Central memory CD8-positive, alpha-beta T cell (primary cell): ENCODE measurements at regions not wholly inside any gene's neighbourhood (a gene's known extent, or its start where the extent isn't known, plus 50 kb on each side); places are given as distances from the start of the nearest gene placed in this dataset.

Source experiments
- ATAC-seq: fragments of 150-1000 bp; cut with Tn5 transposase; replicated peaks from 2 replicates; pipeline ENCODE4 v1.10.0; 2022; ENCODE audit warnings: mild to moderate bottlenecking, moderate FRiP score, moderate number of reproducible peaks; ENCODE audit not compliant: poor library complexity, severe bottlenecking; ENCODE audit errors: extremely low read depth
- DNase-seq, 2 donors: peaks; one replicate each; pipeline ENCODE4 v3.0.0; 2021; ENCODE audit warnings: low spot score in 2 of 2
- H3K27ac Mint-ChIP-seq: one replicate; pipeline ENCODE4 v1.8.0; 2022; ENCODE audit warnings: low read depth, mild to moderate bottlenecking, moderate library complexity, mixed read lengths
- H3K27me3 Mint-ChIP-seq: one replicate; pipeline ENCODE4 v1.8.0; 2022; ENCODE audit warnings: mixed read lengths
- H3K36me3 Mint-ChIP-seq: one replicate; pipeline ENCODE4 v1.8.0; 2022; ENCODE audit warnings: mild to moderate bottlenecking, moderate library complexity, mixed read lengths; ENCODE audit not compliant: insufficient read depth
- H3K4me1 Mint-ChIP-seq: one replicate; pipeline ENCODE4 v1.8.0; 2022; ENCODE audit warnings: mixed read lengths
- H3K4me3 Mint-ChIP-seq: one replicate; pipeline ENCODE4 v1.8.0; 2022; ENCODE audit warnings: mild to moderate bottlenecking, moderate library complexity, mixed read lengths
- H3K9me3 Mint-ChIP-seq: one replicate; pipeline ENCODE4 v1.8.0; 2022; ENCODE audit warnings: mixed read lengths

DNA sequence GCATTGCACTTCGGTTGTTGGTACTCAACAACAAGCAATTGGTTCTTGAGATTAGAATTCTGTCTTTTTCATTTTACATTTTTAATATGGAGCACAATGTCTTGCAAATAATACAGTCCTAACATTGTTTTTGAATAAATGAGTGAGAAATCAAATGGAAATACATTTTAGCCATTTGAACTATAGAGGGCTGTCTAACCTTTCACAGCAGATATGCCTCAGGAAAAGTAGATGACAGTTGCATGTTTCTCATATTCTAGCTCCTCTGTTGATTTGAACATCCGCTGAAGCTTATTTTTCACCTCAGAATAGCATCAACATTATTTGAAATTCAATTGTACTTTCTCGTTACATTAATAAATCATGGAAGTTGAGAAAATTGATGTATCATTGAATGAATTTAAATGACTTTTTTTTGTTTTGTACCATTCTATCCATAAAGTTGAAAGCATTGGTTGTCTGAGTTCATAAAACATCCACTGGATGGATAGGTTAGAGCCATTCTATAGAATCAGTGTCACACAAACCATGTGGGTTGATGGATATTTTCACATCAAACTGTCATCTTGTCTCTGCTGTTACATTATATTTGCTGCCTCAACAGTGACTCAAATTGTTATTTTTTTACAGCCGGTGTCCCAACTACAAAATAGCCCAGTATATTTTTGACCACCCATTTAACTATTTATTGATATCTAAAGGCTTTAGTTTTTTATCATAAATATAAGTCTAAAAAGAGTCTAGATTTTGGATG is 928.3 kb downstream of the NSUN3 start:
- Mint-ChIP-seq H3K27ac (no peak overlapping the region), H3K4me3 (no peak overlapping the region), H3K27me3 (no peaks in the 10 kb centered on the region), H3K9me3 (peaks cover 8% of the 10 kb centered on the region), H3K4me1 (no peaks in the 10 kb centered on the region), H3K36me3 (no peaks in the 10 kb centered on the region)
- ATAC-seq, result no peak
- no peak for DNase-seq

GRCh38 chr3:94996743-94997142 is 933.9 kb downstream of the NSUN3 start:
- H3K9me3 Mint-ChIP-seq, result peaks cover 8% of the 10 kb centered on the region
- H3K27me3 Mint-ChIP-seq, result no peaks in the 10 kb centered on the region
- no peak overlapping the region for H3K27ac Mint-ChIP-seq
- no peaks in the 10 kb centered on the region for H3K4me1 Mint-ChIP-seq
- DNase-seq (no peak), ATAC-seq (no peak)
- H3K4me3 Mint-ChIP-seq, result no peak overlapping the region
- H3K36me3 Mint-ChIP-seq, result no peaks in the 10 kb centered on the region

GRCh38 chr3:95002438-95003046 is 939.7 kb downstream of the NSUN3 start:
- Mint-ChIP-seq H3K27me3 (no peaks in the 10 kb centered on the region), H3K4me3 (no peak overlapping the region), H3K4me1 (no peaks in the 10 kb centered on the region), H3K9me3 (peaks cover 17% of the 10 kb centered on the region), H3K27ac (no peak overlapping the region), H3K36me3 (no peaks in the 10 kb centered on the region)
- no peak for ATAC-seq
- no peak for DNase-seq

DNA sequence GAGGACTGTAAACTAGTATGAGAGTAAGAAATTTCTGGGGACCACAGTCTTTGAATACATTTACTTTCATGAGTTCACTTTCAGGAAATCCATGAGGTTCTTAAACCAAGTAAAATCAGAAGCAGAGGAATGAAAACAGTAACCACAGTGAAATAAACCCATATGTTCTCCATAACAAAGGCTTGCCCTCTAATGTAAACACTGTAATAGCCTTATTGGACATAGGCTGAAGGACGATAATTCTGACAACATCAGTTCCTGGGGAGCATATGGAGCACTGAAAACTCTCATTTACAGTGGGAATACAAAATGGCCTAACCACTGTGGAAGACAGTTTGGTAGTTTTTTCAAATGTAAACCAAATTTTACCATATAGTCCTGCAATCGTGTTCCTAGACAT is 965.8 kb downstream of the NSUN3 start:
- Mint-ChIP-seq H3K4me3 (no peak overlapping the region), H3K36me3 (no peaks in the 10 kb centered on the region), H3K27ac (no peak overlapping the region), H3K27me3 (no peaks in the 10 kb centered on the region), H3K9me3 (peaks cover 10% of the 10 kb centered on the region), H3K4me1 (no peaks in the 10 kb centered on the region)
- DNase-seq (no peak), ATAC-seq (no peak)

GRCh38 chr3:95029644-95030043 is 966.8 kb downstream of the NSUN3 start:
- DNase-seq (no peak), ATAC-seq (no peak)
- no peak overlapping the region for H3K27ac Mint-ChIP-seq
- H3K27me3 Mint-ChIP-seq, result no peaks in the 10 kb centered on the region
- peaks cover 11% of the 10 kb centered on the region for H3K9me3 Mint-ChIP-seq
- H3K36me3 Mint-ChIP-seq, result no peaks in the 10 kb centered on the region
- no peak overlapping the region for H3K4me3 Mint-ChIP-seq
- no peaks in the 10 kb centered on the region for H3K4me1 Mint-ChIP-seq

- ATAC-seq (no peak), DNase-seq (no peak)
- H3K9me3 Mint-ChIP-seq, result peaks cover 28% of the 10 kb centered on the region
- H3K4me1 Mint-ChIP-seq, result no peaks in the 10 kb centered on the region
- no peaks in the 10 kb centered on the region for H3K27me3 Mint-ChIP-seq
- H3K4me3 Mint-ChIP-seq, result no peak overlapping the region
- peaks cover 3% of the 10 kb centered on the region for H3K36me3 Mint-ChIP-seq
- H3K27ac Mint-ChIP-seq, result no peak overlapping the region
Observed at GRCh38 chr3:95036526-95037021, 973.7 kb downstream of the NSUN3 start.

GRCh38 chr3:95037097-95037496 is 974.2 kb downstream of the NSUN3 start:
- H3K36me3 Mint-ChIP-seq, result peaks cover 3% of the 10 kb centered on the region
- H3K27me3 Mint-ChIP-seq, result no peaks in the 10 kb centered on the region
- ATAC-seq, result no peak
- no peak for DNase-seq
- H3K9me3 Mint-ChIP-seq, result peaks cover 28% of the 10 kb centered on the region
- H3K27ac Mint-ChIP-seq, result no peak overlapping the region
- H3K4me1 Mint-ChIP-seq, result no peaks in the 10 kb centered on the region
- no peak overlapping the region for H3K4me3 Mint-ChIP-seq

DNA sequence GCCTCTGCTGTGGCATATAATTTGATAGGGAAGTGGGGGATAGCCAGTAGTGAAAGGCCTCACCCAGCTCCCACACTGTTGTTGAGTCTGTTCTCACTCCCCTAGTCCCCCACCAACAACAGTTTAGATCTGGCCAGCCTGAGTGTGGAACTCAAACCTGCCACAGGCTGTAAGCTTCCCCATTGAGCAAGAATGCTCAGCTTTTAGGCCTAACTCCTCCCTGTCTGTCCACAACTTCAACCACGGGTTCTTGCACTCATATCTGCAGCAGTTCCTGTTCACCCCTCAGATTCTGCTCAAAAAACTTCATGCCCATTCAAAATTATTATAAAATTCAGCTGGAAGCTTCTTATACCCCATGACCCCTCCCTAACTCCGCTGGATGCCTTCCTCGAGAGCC is 975.1 kb downstream of the NSUN3 start:
- H3K27me3 Mint-ChIP-seq, result no peaks in the 10 kb centered on the region
- H3K9me3 Mint-ChIP-seq, result peaks cover 26% of the 10 kb centered on the region
- no peak overlapping the region for H3K4me3 Mint-ChIP-seq
- DNase-seq (no peak), ATAC-seq (no peak)
- H3K4me1 Mint-ChIP-seq, result no peaks in the 10 kb centered on the region
- peaks cover 3% of the 10 kb centered on the region for H3K36me3 Mint-ChIP-seq
- no peak overlapping the region for H3K27ac Mint-ChIP-seq

DNA sequence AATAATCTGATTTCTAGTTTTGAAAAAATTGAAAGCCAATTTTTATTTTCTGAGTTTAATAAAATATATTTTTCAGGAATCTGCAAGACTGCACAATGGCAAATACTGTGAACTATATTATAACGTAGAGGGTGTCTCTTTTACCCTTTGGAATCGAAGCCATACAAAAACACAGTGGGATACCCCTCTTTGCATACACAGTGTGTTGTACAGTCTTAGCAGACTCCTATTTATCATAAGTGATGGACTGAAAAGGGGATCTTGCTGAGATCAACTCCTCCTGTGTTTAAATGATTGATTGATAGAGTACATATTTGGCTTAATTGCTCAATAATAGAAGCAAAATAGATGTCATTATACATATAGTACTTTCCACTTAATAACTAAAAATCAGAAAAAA is 981.2 kb downstream of the NSUN3 start:
- H3K4me3 Mint-ChIP-seq, result no peak overlapping the region
- no peaks in the 10 kb centered on the region for H3K27me3 Mint-ChIP-seq
- H3K27ac Mint-ChIP-seq, result no peak overlapping the region
- H3K36me3 Mint-ChIP-seq, result no peaks in the 10 kb centered on the region
- DNase-seq (no peak), ATAC-seq (no peak)
- no peaks in the 10 kb centered on the region for H3K4me1 Mint-ChIP-seq
- H3K9me3 Mint-ChIP-seq, result peaks cover 23% of the 10 kb centered on the region

GRCh38 chr3:95048564-95048963 is 985.7 kb downstream of the NSUN3 start:
- H3K4me3 Mint-ChIP-seq, result no peak overlapping the region

GRCh38 chr3:95049841-95050240 is 987.0 kb downstream of the NSUN3 start:
- H3K4me3 Mint-ChIP-seq, result no peak overlapping the region
- DNase-seq (no peak), ATAC-seq (no peak)
- no peaks in the 10 kb centered on the region for H3K36me3 Mint-ChIP-seq
- H3K4me1 Mint-ChIP-seq, result no peaks in the 10 kb centered on the region
- peaks cover 15% of the 10 kb centered on the region for H3K9me3 Mint-ChIP-seq
- no peak overlapping the region for H3K27ac Mint-ChIP-seq
- H3K27me3 Mint-ChIP-seq, result no peaks in the 10 kb centered on the region

More at GRCh38 chr3:95048564-95048963, 985.7 kb downstream of the NSUN3 start:
- Mint-ChIP-seq H3K27ac (no peak overlapping the region), H3K36me3 (no peaks in the 10 kb centered on the region), H3K9me3 (peaks cover 18% of the 10 kb centered on the region), H3K27me3 (no peaks in the 10 kb centered on the region), H3K4me1 (no peaks in the 10 kb centered on the region)
- ATAC-seq (no peak), DNase-seq (no peak)

DNA sequence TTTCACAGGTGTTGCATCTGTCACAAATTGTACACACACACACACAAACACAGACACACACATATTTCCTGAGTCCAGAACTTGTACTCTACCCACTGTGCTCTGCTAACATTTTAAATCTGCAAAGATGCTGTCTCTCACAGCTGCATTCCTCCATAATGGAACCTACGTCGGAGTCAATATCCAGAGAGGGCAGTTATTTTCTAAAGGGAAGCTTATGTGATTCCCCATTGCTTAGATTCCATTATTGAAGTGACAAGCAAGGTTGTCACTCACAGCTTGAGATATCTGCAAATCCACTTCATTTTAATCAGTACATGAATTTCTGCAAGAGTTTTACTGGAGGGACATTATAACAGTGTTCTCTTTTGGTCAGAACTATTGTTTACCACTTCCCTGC is 992.4 kb downstream of the NSUN3 start:
- no peaks in the 10 kb centered on the region for H3K36me3 Mint-ChIP-seq
- DNase-seq, result no peak

DNA sequence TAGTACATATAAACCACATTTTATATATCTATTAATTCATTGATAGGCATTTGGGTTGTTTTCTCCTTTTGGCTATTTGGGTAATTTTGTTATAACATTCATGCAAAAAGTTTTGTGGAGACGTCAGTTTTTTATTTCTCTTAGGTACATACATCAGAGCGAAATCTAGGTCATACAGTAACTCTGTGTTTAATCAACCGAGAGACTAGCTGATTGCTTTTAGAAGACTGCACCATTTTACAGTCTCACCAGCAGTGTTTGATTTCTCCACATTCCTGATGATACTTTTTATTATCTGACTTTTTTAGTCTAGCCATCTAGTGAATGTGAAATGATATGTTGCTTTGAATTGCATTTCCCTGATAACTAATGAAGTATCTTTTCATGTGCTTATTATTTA is 1019.3 kb downstream of the NSUN3 start:
- H3K4me3 Mint-ChIP-seq, result no peak overlapping the region
- ATAC-seq (no peak), DNase-seq (no peak)
- no peaks in the 10 kb centered on the region for H3K36me3 Mint-ChIP-seq
- no peaks in the 10 kb centered on the region for H3K4me1 Mint-ChIP-seq
- peaks cover 11% of the 10 kb centered on the region for H3K9me3 Mint-ChIP-seq
- H3K27me3 Mint-ChIP-seq, result no peaks in the 10 kb centered on the region
- H3K27ac Mint-ChIP-seq, result no peak overlapping the region

More for the DNA sequence above, 992.4 kb downstream of the NSUN3 start:
- ATAC-seq, result no peak
- Mint-ChIP-seq H3K4me1 (no peaks in the 10 kb centered on the region), H3K27me3 (no peaks in the 10 kb centered on the region), H3K9me3 (no peaks in the 10 kb centered on the region), H3K4me3 (no peak overlapping the region), H3K27ac (no peak overlapping the region)
